ENCODE measurements at regions not wholly inside any gene's neighbourhood (a gene's known extent, or its start where the extent isn't known, plus 50 kb on each side); places are given as distances from the start of the nearest gene placed in this dataset.
A peak's percentile ranks its signal among the peaks of the same experiment; 100 is the strongest.

DNA sequence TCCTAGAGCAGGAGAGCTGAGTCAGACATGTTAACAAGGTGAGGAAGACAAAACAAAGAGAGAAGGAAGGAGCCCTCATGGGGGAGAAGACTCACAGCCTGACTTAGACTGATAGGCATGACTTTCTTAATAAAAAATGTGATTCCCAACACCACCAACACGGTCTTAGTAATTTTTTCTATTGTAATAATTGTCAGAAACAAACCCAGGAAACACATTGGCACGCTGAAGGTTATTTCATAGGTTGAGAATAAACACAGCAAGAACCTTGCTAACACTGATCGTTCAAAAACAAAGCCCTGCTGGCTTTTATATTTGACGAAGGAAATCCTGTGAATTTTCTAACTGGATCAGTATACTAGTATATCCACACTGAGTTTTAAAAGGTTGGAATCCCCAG lies 286.8 kb downstream of the HACE1 start:
- no peak for DNase-seq

DNA sequence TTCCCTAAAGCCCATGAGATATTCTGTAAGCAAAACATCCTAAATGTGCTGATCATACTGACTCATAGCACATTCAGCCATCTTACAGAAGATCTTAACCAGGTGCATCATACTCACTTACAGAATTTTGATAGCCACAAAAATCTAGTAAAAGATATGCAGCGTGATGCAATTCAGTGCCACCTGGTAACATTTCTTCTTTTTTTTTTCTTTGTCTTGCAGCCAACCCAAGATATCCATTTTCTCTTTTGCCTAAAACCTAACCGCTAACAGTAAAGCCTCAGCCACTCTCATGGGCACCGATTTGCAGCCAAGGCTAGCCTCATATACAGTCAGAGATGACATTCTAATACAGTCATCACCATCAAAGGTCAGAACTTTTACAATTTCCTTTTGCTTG lies 293.3 kb downstream of the HACE1 start:
- DNase-seq = no peak

DNA sequence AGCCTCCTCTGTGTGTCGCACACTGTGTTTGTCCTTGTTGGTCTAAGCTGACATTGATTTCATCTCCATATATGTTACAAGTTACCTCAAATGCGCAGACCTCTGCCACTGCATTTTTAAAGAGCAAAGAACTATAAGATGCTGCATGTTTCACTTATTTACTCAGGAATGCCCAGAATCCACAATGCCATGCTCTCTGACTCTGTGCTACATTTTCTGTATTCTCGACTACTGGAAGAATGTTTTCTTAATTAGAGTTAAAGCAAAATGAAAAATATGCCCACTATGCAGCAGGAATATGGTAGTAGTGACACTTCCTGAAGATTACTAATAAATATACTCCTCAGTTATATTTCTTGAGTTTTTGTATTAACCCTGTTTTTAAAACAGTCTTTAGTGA lies 296.4 kb downstream of the HACE1 start:
- DNase-seq = no peak

DNA sequence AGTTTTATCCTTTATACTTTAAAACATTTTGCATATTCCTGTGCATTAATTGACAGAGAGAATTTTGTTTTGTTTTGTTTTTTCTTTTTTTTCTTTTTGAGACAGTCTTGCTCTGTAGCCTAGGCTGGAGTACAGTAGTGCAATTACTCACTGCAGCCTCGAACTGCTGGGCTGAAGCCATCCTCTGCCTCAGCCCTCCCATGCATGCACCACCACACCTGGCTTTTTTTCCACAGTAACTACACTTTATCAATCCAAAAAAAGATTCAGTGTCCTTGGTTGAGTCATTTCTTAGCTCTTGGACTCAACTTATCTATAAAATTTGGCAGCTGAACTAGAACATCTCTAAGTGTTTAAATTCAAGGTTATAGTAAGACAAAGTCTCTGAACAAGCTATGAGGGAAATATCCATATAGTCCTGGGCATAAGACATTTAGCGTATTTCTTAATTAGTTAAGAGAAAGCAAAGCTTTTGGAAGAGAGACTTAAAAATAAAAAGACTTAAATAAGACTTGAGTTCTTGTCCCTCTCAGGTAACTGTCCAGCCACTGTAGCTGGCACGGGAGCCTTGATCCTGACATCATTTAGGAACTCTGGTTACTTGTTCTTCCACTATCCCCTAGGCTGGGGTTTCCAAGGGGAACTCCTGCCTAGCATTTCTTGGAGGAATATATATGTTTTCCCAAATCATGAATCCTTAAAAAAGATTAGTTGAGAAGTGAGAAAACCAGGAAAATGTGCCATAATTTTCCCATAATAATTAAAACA lies 300.1 kb downstream of the HACE1 start:
- no peak for DNase-seq

DNA sequence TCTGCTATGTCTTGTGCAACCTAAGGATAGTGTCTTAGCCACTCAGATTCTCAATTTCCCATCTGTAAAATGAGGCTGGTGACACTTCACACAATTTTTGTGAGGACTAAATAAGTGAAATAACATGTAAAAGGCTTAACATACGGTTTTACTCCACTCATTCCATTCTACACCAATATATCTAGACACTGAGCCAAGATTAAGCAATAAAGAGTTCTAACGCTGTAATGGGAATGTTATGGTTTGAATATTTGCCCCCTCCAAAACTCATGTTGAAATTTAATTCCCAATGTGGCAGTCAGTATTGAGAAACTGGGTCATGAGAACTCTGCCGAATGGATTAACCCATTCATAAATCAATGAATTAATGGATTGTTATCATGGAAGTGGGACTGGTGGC lies 301.0 kb downstream of the HACE1 start:
- no peak for DNase-seq

DNA sequence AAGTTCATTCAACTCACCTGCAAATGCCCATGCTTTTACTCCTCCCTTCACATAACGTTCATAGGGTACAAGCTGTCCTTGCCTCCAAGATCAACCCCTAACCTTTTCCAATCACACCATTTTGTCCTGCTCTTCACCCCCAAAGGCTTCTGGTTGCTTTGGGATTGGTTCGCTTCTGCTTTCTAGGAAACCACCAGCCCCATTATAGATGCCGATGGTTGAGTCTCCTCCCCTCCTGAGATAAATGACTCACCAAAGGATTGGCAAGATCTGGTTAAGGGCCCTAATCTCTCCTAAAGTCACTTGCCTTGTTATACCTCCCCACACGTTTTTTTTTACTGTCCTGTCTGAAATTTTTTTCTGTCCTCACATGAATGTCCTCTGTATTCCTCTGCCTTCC lies 311.4 kb downstream of the HACE1 start:
- DNase-seq = no peak

DNA sequence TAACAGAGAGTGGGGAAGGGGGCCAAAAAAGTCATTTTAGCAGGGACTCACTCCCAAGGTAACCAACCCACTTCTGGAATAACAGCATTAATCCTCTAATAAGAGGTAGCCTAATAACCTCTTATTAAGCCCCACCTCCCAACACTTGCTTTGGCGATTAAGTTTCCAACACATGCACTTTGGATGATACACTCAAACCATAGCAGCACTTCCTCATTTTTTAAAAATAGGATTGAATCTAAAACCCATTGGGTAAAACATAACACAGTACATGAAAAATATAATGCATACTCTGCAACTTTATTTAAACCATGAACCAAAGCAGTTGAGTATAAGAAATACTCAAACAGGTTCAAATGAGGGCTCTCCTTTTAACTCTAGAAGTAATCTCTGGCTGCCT lies 318.3 kb downstream of the HACE1 start:
- DNase-seq = no peak

DNA sequence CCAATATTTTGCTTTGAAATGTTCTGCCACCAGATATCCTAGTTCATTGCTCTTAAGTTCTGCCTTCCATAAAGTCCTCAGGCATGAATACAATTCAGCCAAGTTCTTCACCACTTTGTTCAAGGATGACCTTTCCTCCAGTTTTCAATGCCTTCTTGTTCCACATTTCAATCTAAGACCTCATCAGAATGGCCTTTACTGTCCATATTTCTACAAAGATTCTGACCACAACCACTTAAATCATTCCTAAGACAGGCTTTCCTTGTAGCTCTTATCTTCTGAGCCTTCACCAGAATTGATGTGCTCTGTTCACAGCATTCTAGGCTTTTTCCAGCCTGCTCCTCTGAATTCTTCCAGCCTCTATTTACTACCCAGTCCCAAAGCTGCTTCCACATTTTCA lies 319.0 kb downstream of the HACE1 start:
- no peak for DNase-seq

DNA sequence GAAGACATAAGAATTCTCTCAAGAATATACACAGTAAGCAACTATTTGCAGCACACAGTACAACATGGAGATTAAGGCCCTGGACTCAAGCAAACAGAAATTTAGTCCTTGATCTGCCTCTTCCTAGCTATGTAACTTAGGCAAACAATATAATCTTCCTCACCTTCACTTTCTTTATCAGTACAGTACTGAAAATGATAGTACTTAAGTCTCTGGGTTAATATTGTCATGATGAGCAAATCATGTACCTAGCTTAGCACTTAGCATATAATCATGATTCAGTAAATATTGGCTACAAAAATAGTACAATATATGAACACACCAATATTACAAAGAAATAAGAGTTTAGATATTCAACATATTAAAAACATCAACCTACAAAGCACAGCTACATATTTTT lies 320.5 kb downstream of the HACE1 start:
- DNase-seq = no peak

DNA sequence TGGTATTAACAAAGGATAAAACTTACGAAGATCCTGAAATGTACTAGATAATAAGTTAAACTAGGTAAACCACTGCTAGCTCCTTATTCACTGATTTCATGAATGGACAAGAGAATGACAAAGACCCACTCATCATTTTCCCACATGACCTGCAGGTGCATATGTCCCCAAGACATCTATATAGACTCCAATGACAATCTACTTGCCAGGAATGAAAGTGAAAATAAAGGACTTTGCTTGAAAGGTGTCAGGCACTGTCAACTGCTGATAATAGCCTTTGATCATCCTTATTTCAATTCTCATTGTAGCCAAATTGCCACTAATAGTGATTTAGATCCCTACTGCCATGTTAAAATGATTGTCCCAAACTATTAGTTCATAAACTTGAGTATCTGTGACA lies 321.8 kb downstream of the HACE1 start:
- DNase-seq = no peak

DNA sequence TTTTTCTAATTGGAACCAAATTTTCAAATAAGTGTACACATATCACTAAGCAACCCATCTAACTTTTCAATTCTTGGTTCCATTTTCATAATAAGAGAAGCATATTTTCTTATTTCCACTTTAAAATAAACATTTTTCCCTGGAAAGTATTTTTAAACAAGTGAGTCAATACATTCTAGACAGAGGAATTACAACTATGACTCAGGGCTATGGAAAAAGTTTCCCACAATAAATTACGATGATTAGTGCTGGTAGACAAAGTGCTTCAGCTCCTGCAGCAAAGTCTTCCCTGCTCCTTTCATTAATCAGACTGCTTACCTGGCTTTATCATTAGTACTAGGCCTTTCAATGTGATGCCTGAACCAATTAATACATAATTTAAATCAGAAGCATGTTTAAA lies 322.5 kb downstream of the HACE1 start:
- no peak for DNase-seq

DNA sequence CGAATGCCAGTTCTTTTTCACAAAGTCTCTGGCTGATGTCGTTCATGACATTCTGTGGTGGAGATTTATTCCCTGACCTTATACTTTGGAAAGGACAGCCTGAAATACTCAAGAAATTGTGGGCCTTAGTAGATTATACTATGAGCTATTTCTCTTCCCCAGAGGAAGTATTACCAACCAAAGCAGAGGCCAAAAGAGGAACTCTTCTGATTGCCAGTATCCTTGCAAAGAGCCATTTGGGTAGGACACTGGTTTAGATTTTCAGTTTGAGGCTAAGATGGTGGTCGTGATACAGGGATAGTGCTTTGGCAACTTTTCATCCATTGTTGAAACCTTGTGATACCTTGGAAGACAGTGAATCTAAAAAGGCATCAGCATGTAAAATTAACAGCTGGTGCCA lies 327.3 kb downstream of the HACE1 start:
- no peak for DNase-seq

DNA sequence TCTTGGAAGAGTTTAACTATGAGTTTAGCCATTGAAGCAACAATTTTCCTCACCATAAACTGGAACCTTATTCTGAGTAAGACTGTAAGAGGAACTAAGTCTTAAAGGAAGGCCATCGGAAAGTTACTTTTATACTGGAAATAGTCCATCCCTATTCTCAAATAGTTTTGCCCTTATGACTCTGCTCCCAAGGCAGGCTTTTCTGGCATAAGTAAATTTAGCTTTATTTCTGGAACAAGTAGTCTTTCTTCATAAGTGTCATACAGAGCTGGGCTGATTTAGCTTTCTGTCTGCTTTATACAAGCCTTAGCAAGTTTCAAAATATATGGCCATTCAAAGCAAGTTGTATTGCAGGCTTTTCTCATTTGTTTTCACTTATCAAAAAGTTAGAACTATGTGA lies 328.1 kb downstream of the HACE1 start:
- DNase-seq = no peak

DNA sequence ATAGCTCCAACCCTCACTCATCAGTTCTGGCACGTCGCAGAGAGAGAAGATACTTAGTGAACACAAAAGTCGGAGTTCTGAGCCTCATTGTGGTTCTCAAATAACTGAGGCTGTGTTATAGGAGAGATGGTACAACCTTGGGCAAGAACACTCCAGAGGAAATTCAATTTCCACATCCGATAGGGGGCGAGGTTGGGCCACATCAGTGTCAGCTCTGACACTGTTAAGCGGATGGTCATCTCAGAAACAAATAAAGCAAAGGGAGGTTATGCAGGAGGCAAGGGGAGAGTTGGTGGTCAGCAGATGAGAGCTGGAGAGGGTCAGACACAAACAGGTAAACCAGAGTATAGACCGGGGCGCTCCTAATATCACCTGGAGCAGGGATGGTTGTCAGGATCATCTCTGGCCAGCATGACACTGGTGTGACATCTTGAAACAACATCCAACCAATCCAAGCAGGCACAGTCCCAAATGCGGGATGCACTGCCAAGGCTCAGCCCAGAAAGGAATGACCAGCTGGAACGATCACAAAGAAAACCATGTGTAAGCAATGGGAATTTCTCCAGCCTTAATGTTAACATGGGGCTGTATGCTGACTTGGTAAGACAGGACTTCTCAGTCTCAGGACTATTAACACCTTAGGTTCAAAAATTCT lies 331.8 kb downstream of the HACE1 start:
- no peak for DNase-seq

DNA sequence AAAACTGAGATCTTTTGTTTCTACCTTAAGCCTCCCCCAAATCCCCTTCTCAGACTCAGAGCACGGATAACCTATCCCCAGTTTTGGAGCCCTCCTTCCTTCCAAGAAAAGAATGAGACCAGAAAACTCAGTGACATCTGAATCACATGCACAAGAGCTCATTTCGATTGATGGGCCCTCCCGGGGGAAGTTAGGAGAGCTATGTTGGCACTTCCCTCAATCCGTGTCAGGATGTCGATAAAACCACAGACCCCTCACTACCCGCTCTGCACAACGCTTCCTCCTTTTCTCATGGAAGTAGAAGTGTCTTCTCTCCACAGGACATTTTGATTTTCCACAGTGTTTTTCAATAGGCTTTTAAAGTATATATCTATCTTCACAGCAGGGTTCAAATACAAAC lies 332.4 kb downstream of the HACE1 start:
- DNase-seq = no peak

DNA sequence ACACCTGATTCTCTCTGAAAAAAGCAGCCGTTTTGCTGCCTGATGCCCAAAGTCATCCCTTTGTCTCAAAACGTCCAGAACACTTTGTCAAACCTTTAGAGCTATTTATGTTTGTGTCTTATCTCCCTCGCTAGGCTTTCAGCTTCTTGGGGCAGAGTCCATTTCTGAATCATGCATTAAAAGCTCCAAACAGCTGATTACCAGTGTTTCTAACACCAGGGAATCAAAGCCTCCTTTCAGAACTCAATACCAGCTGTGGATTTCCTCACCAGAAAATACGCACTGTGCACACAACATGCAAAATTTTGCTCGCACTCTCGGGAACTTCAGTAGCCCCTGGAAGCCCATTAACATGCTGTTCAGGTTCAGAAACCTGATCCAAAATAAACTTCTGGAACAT lies 333.3 kb downstream of the HACE1 start:
- DNase-seq = no peak

DNA sequence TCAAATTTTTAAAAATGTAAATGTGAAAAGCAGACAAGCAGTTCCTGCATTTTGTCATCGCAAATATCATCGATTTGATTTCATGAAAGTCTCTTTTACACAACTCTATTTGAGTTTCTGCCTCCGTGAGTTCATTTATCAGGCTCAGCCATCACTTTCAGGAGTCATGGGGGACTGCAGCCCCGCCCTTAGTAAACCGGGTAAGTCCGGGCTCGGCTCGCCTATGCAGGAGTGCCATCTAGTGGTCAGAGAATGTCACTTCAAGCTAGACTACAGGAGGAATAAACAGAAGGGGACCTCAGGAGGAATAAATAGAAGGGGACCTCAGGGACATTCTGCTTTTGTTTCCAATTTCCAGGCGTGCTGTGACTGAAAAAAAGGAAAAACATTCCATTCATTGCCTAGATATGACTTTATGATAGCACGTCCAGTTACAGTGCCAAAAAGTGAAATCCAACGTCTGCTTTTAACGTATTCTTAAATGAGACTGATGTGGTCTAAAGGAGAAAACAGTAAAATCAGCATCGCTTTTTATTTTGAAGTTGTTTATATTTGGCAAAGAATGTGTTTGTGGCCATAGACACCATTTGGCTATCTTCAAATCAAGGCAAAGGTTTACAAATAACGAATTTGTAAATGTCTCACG lies 333.9 kb downstream of the HACE1 start:
- DNase-seq = peak; percentile 70

DNA sequence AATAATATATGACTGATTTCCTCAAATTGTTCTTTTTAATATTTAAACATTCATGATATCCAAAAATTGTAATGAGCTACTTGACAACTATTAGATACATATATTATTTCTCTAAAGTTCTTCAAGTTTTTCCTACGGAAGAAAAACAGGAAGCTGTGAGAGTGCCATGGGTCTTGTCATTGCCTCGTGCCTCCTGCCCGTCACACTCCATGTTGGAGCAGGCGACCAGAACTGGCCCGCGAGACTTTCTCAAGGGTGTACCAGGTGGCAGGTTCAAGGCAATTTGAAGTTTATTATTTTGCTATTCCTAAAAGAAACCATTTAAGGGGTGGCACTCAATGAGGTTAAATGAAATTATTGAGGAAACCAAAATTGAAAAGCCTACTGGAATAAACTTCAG lies 337.2 kb downstream of the HACE1 start:
- DNase-seq = no peak

DNA sequence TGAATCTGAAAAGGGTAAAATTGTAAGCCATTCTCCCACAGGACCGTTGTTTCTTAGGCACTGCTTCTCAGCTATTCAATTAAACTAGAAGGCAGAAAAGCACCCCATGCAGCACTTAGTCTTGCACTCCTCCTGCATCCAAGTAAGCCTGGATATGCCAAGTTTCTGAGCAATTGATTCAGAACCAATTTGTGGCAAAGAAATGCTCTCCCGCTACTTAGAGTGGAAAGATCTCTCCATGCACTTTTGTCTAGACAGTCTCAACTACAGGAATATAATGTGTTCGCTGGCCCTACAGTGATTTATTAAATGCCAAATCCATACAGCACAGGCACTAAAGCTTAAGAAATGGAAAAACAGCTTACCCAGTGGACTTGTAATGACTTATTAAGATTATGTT lies 338.5 kb downstream of the HACE1 start:
- DNase-seq = no peak

DNA sequence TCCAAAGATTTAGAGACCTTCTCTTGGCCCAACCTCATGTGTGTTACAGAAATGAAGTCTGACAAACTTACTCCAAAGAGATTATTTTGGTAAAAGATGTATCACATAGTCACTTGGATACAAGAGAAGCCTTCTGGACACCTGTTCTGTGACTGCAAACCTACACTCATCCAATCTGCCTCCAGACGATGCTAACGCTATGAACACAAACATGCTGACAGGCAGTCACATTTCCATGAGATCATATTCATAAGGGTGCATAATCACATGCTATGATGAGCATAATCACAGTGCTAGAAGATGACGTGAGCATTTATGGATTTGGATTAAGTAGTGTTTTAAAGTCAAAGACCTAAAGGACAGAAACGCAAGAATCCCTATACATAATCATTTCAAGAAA lies 340.2 kb downstream of the HACE1 start:
- DNase-seq = no peak

DNA sequence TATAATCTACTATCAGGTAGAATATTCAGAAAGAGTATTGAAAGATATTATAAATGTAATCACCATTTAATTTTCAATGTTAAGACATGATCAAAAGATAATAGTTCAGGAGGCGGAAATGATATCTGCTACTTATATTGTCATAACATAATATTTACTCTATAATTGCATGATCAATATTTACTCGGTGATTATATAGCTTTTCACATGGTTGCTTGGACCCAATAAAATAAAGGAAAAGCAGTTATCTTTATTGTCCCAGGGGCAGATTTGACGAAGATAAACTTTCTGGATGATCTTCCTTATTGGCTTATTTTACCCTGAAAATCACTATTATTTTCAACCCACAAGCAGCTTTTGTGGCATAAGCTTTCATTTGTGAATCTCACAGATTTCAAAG lies 350.4 kb downstream of the HACE1 start:
- no peak for DNase-seq

DNA sequence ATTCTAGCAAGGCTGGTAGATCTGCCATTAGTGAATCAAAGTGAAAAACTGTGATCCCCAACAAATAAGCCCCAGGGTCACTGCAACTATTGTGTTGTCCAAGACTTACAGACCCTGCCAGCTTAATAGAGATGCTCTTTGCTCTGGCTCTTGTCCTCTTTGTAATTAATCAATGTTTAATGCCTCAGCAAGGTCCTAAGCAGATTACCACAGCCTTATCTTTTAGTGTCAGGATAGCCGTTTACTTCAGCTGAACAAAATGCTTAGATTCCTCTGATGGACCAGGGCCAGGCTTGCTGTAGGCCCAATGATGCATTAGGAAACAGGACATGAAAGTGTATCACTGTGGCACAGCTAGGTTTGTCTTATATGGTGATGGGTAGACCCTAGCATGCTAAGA lies 353.3 kb downstream of the HACE1 start:
- no peak for DNase-seq

DNA sequence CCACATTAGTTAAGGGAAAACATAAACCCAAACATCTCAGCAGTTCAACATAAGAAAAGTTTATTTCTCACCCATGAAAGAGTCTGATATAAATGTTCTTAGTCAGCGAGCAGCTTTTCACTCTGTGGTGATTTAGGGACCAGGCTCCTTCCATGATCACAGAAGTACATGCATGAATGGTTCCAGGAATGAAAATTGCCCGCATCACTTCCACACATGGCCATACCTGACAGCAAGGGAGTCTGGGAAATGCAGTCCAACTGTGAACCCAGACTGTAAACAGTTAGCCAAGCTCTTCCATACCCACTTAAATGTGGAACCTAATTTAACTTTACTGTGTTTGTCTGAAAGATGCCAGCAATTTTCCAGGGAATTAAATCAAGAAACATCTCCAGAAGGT lies 353.9 kb downstream of the HACE1 start:
- DNase-seq = no peak

DNA sequence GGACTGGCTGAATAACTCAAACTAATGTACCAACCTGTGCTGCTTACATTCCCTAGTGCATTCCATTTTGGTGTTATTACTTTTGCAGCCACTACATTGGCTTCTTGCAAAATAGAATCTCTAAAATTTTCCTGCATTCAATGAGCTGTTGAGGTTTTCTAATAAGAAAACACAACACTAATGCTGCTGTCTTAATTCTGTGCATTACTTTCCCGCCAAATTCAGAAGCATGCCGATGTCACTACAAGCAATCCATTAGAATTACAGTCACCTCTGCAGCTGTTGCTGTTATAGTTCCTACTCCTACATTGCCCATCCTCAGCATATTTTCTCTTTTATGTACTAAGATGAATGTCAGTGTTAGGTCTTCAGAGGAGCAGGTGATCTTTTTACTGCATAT lies 359.5 kb downstream of the HACE1 start:
- no peak for DNase-seq

DNA sequence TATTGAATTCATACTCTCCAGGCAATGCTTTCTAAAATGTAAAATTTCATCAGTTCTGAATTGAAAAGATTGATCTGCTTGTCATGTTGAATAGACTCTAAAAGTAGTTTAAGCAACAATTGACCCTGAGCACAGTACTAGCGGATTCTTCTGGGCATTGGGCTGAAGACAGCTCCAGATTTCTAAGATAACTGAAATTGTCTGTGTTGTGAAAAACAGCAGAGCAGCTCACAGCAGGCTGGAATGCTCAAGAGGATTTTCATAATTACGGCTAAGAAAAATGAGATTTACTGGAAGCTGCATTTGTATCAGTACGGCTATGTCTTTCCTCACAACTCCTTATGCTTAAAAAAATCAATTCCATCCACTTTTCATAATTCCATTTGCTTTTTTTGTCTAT lies 373.7 kb downstream of the HACE1 start:
- DNase-seq = no peak

All from stimulated activated CD4-positive, alpha-beta T cell treated with anti-CD3 and anti-CD28 coated beads, Interleukin-4, amount 100 ng/mL, for 24 hours (primary cell).